ENCODE measurements at regions not wholly inside any gene's neighbourhood (a gene's known extent, or its start where the extent isn't known, plus 50 kb on each side); places are given as distances from the start of the nearest gene placed in this dataset.

- TF ChIP-seq, protein P1, sequence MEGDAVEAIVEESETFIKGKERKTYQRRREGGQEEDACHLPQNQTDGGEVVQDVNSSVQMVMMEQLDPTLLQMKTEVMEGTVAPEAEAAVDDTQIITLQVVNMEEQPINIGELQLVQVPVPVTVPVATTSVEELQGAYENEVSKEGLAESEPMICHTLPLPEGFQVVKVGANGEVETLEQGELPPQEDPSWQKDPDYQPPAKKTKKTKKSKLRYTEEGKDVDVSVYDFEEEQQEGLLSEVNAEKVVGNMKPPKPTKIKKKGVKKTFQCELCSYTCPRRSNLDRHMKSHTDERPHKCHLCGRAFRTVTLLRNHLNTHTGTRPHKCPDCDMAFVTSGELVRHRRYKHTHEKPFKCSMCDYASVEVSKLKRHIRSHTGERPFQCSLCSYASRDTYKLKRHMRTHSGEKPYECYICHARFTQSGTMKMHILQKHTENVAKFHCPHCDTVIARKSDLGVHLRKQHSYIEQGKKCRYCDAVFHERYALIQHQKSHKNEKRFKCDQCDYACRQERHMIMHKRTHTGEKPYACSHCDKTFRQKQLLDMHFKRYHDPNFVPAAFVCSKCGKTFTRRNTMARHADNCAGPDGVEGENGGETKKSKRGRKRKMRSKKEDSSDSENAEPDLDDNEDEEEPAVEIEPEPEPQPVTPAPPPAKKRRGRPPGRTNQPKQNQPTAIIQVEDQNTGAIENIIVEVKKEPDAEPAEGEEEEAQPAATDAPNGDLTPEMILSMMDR (IDR thresholded peaks at IDR 0.05), result no peak
- no peak for TF ChIP-seq POLR2A (IDR thresholded peaks at IDR 0.05)
These were observed 171.6 kb upstream of the PIEZO2 start for GRCh38 chr18:11320986-11321385.
